ENCODE measurements at regions not wholly inside any gene's neighbourhood (a gene's known extent, or its start where the extent isn't known, plus 50 kb on each side); places are given as distances from the start of the nearest gene placed in this dataset.

- no peak for TF ChIP-seq YY1 (IDR thresholded peaks at IDR 0.05; ENCODE audit: insufficient read depth, insufficient read length)
- TF ChIP-seq SUZ12 (IDR thresholded peaks at IDR 0.05; ENCODE audit: extremely low read depth, insufficient read depth, insufficient read length) = no peak
- TF ChIP-seq ZNF274 (IDR thresholded peaks at IDR 0.05; ENCODE audit: low read depth, low read length) = no peak
Measured at GRCh38 chr4:110886856-110887255, 264.0 kb upstream of the PITX2 start.

All from NT2/D1 (cell line).